Spleen (tissue), 7 donors: ENCODE measurements at regions not wholly inside any gene's neighbourhood (a gene's known extent, or its start where the extent isn't known, plus 50 kb on each side); places are given as distances from the start of the nearest gene placed in this dataset.

Source experiments
- POLR2A ChIP-seq, 3 donors: fragments of 450-650 bp; IDR thresholded peaks; one replicate each; pipeline ENCODE4 v1.5.1; 2017; ENCODE audit warnings: antibody characterized with exemption in 3 of 3, mild to moderate bottlenecking in 1 of 3
- TF ChIP-seq, protein P1 (sequence below), 11 experiments: fragments of 200-600 bp in 7 of 11; fragments of 450-650 bp in 4 of 11; sonication (generic) in 4 of 11; IDR thresholded peaks in 8 of 11; conservative IDR thresholded peaks in 3 of 11; 1 replicate in 7 of 11; 2 replicates in 4 of 11; pipeline versions ENCODE4 v1.4.0 to v1.8.0; 2016 to 2021; ENCODE audit warnings: antibody characterized with exemption in 11 of 11, inconsistent platforms in 4 of 11, mild to moderate bottlenecking in 1 of 11
- donor health status: DM: no; HTN: no; CAD: no; lungs with moderate emphysema.
- donor health status: DM: no; HTN: no; CAD: no.
- donor health status: DM: no; HTN: no; CAD: no.

DNA sequence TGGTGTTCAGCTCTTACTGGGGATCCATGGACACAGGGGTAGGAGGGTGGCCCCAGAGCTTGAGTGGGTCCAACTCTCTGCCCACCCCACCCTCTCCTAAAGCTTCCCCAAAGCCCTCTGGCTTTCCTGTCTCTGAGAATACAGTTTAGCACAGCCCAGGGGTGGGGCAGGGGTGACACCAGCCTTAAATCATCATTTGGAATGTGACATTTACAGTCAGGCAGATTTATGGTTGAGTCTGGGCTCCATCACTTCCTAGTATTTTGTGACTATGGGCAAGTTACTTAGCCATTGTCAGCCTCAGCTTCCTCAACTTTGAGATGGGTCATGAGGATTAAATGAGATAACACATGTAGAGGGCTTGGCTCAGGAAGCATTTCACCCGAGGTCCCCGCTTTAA is 193.1 kb upstream of the IRX6 start:
- TF ChIP-seq, protein P1, sequence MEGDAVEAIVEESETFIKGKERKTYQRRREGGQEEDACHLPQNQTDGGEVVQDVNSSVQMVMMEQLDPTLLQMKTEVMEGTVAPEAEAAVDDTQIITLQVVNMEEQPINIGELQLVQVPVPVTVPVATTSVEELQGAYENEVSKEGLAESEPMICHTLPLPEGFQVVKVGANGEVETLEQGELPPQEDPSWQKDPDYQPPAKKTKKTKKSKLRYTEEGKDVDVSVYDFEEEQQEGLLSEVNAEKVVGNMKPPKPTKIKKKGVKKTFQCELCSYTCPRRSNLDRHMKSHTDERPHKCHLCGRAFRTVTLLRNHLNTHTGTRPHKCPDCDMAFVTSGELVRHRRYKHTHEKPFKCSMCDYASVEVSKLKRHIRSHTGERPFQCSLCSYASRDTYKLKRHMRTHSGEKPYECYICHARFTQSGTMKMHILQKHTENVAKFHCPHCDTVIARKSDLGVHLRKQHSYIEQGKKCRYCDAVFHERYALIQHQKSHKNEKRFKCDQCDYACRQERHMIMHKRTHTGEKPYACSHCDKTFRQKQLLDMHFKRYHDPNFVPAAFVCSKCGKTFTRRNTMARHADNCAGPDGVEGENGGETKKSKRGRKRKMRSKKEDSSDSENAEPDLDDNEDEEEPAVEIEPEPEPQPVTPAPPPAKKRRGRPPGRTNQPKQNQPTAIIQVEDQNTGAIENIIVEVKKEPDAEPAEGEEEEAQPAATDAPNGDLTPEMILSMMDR (IDR thresholded peaks at IDR 0.05 in 8 of 11, conservative IDR thresholded peaks at IDR 0.05 in 3 of 11) = no peak
- no peak for TF ChIP-seq POLR2A (IDR thresholded peaks at IDR 0.05)
